ENCODE measurements at regions not wholly inside any gene's neighbourhood (a gene's known extent, or its start where the extent isn't known, plus 50 kb on each side); places are given as distances from the start of the nearest gene placed in this dataset.

GRCh38 chr13:57918086-57918485 is 286.5 kb downstream of the PCDH17 start:
- no peak for DNase-seq

GRCh38 chr13:57918913-57919312 is 287.4 kb downstream of the PCDH17 start:
- DNase-seq = no peak

- DNase-seq = no peak
Measured at GRCh38 chr13:57925250-57925649, 293.7 kb downstream of the PCDH17 start.

- DNase-seq = no peak
Measured at GRCh38 chr13:57925751-57926150, 294.2 kb downstream of the PCDH17 start.

GRCh38 chr13:57932061-57932460 is 300.5 kb downstream of the PCDH17 start:
- DNase-seq = no peak

- no peak for DNase-seq
Measured at GRCh38 chr13:57933606-57934005, 302.1 kb downstream of the PCDH17 start.

- DNase-seq = no peak
Measured at GRCh38 chr13:57935965-57936364, 304.4 kb downstream of the PCDH17 start.

GRCh38 chr13:57946361-57946760 is 314.8 kb downstream of the PCDH17 start:
- no peak for DNase-seq

- no peak for DNase-seq
Measured at GRCh38 chr13:57948884-57949283, 317.3 kb downstream of the PCDH17 start.

GRCh38 chr13:57969951-57970350 is 338.4 kb downstream of the PCDH17 start:
- no peak for DNase-seq

- DNase-seq = no peak
Measured at GRCh38 chr13:57970404-57970803, 338.9 kb downstream of the PCDH17 start.

GRCh38 chr13:57982782-57983181 is 351.2 kb downstream of the PCDH17 start:
- DNase-seq = no peak

GRCh38 chr13:57988276-57988675 is 356.7 kb downstream of the PCDH17 start:
- no peak for DNase-seq

- no peak for DNase-seq
Measured at GRCh38 chr13:57991041-57991440, 359.5 kb downstream of the PCDH17 start.

- DNase-seq = no peak
Measured at GRCh38 chr13:57992416-57992815, 360.9 kb downstream of the PCDH17 start.

GRCh38 chr13:57996717-57997116 is 365.2 kb downstream of the PCDH17 start:
- DNase-seq = no peak

GRCh38 chr13:58004751-58005150 is 373.2 kb downstream of the PCDH17 start:
- DNase-seq = no peak

- no peak for DNase-seq
Measured at GRCh38 chr13:58018020-58018419, 386.5 kb downstream of the PCDH17 start.

- no peak for DNase-seq
Measured at GRCh38 chr13:58018865-58019264, 387.3 kb downstream of the PCDH17 start.

- no peak for DNase-seq
Measured at GRCh38 chr13:58024103-58024502, 392.6 kb downstream of the PCDH17 start.

- no peak for DNase-seq
Measured at GRCh38 chr13:58025821-58026220, 394.3 kb downstream of the PCDH17 start.

GRCh38 chr13:58032676-58033460 is 401.3 kb downstream of the PCDH17 start:
- DNase-seq = no peak

- no peak for DNase-seq
Measured at GRCh38 chr13:58043971-58044370, 412.4 kb downstream of the PCDH17 start.

GRCh38 chr13:58048670-58049069 is 417.1 kb downstream of the PCDH17 start:
- DNase-seq = no peak

- no peak for DNase-seq
Measured at GRCh38 chr13:58051396-58051795, 419.9 kb downstream of the PCDH17 start.
